Progenitor cell of endocrine pancreas (in vitro differentiated cells): ENCODE measurements at regions not wholly inside any gene's neighbourhood (a gene's known extent, or its start where the extent isn't known, plus 50 kb on each side); places are given as distances from the start of the nearest gene placed in this dataset.
"Not testable (repeated sequence)": the region's sequence is repeated elsewhere in the genome, so short reads cannot be mapped to it uniquely, and the experiment has no call there.

Experiments used
- DNase-seq: peaks from one replicate; pipeline ENCODE4 v3.0.0; 2021; ENCODE audit warnings: low spot score; ENCODE audit not compliant: unreplicated experiment
- H3K27ac Mint-ChIP-seq: 2 replicates; pipeline ENCODE4 v1.8.0; 2021; ENCODE audit warnings: mild to moderate bottlenecking, moderate library complexity, mixed read lengths
- H3K27me3 Mint-ChIP-seq: 2 replicates; pipeline ENCODE4 v1.8.0; 2021; ENCODE audit warnings: mixed read lengths
- H3K36me3 Mint-ChIP-seq: 2 replicates; pipeline ENCODE4 v1.8.0; 2022; ENCODE audit warnings: mixed read lengths; ENCODE audit not compliant: insufficient read depth
- H3K4me1 Mint-ChIP-seq: 2 replicates; pipeline ENCODE4 v1.8.0; 2021; ENCODE audit warnings: low read depth, mixed read lengths
- H3K4me3 Mint-ChIP-seq: 2 replicates; pipeline ENCODE4 v1.8.0; 2021; ENCODE audit warnings: low read depth, mild to moderate bottlenecking, moderate library complexity, mixed read lengths
- H3K9me3 Mint-ChIP-seq: 2 replicates; pipeline ENCODE4 v1.8.0; 2021; ENCODE audit warnings: low read depth, mixed read lengths
- TF ChIP-seq, protein P1 (sequence below): fragments of 200-600 bp; sonication (generic); IDR thresholded peaks from one replicate; pipeline ENCODE4 v1.5.0; 2021; ENCODE audit warnings: antibody characterized with exemption, mild to moderate bottlenecking; ENCODE audit not compliant: unreplicated experiment

DNA sequence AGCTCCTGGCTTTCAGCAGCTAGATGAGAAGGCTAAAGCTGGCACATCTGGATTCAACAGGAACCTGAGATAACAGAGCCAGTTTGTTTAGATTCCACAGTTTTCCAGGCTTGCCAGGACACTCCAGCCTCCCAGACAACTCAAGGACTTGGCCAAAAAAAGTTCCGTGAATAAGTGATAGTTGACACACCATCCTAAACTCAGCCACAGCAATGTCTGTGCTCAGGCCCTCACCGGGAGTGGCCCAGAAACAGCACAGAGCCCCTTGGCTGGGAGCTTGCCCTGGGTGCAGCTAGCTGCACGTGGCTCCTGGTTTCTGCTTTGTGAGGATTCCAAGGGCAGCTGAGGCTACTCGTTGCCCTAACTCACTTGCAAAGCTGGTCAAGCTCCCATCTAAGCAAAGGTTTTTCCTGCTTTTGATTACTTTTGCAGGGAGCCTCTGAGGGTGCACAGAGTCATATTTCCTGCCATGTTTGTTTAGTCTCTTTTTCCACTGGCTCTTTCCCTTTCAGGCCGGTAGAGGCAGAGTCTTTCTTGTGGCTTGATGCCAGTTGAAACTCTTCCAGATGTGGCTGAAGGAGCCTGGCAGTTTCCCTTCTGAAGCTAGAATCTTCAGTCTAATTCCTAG lies 118.3 kb upstream of the ECI2 start:
- Mint-ChIP-seq H3K27me3 (no peaks in the 10 kb centered on the region), H3K9me3 (no peaks in the 10 kb centered on the region), H3K4me1 (peaks cover 3% of the 10 kb centered on the region), H3K4me3 (no peak overlapping the region), H3K27ac (no peak overlapping the region), H3K36me3 (no peaks in the 10 kb centered on the region)
- no peak for DNase-seq
- TF ChIP-seq, protein P1, sequence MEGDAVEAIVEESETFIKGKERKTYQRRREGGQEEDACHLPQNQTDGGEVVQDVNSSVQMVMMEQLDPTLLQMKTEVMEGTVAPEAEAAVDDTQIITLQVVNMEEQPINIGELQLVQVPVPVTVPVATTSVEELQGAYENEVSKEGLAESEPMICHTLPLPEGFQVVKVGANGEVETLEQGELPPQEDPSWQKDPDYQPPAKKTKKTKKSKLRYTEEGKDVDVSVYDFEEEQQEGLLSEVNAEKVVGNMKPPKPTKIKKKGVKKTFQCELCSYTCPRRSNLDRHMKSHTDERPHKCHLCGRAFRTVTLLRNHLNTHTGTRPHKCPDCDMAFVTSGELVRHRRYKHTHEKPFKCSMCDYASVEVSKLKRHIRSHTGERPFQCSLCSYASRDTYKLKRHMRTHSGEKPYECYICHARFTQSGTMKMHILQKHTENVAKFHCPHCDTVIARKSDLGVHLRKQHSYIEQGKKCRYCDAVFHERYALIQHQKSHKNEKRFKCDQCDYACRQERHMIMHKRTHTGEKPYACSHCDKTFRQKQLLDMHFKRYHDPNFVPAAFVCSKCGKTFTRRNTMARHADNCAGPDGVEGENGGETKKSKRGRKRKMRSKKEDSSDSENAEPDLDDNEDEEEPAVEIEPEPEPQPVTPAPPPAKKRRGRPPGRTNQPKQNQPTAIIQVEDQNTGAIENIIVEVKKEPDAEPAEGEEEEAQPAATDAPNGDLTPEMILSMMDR, result peak; percentile 27

- H3K27me3 Mint-ChIP-seq, H3K36me3 Mint-ChIP-seq, H3K9me3 Mint-ChIP-seq, H3K4me3 Mint-ChIP-seq, DNase-seq, H3K4me1 Mint-ChIP-seq: not testable (repeated sequence)
- H3K27ac Mint-ChIP-seq, result peak overlapping the region; percentile 18
Measured at GRCh38 chr6:4252445-4252844, 117.1 kb upstream of the ECI2 start.

GRCh38 chr6:4250645-4251044 lies 115.3 kb upstream of the ECI2 start:
- no peaks in the 10 kb centered on the region for H3K27me3 Mint-ChIP-seq
- H3K9me3 Mint-ChIP-seq, result peaks cover 6% of the 10 kb centered on the region
- DNase-seq, result no peak
- no peak overlapping the region for H3K27ac Mint-ChIP-seq
- no peak overlapping the region for H3K4me3 Mint-ChIP-seq
- TF ChIP-seq, protein P1, result no peak
- peaks cover 3% of the 10 kb centered on the region for H3K4me1 Mint-ChIP-seq
- peaks cover 2% of the 10 kb centered on the region for H3K36me3 Mint-ChIP-seq

DNA sequence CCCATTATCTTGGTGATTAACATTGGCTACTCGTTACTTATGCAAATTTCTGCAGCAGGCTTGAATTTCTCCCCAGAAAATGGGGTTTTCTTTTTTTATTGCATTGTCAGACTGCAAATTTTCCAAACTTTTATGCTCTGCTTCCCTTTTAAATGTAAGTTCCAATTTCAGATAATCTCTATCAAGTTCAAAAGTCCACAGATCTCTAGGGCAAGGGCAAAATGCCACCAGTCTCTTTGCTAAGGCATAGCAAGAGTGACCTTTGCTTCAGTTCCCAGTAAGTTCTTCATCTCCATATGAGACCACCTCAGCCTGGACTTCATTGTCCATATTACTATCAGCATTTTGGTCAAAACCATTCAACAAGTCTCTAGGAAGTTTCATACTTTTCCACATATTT lies 108.5 kb upstream of the ECI2 start:
- H3K4me1 Mint-ChIP-seq, H3K27ac Mint-ChIP-seq, H3K36me3 Mint-ChIP-seq, H3K27me3 Mint-ChIP-seq, H3K4me3 Mint-ChIP-seq, DNase-seq: not testable (repeated sequence)
- H3K9me3 Mint-ChIP-seq, result peaks cover 30% of the 10 kb centered on the region

GRCh38 chr6:4243237-4243636 lies 107.9 kb upstream of the ECI2 start:
- Mint-ChIP-seq H3K27ac (no peak overlapping the region), H3K36me3 (peaks cover 9% of the 10 kb centered on the region), H3K4me3 (no peak overlapping the region), H3K27me3 (no peaks in the 10 kb centered on the region), H3K9me3 (peaks cover 30% of the 10 kb centered on the region), H3K4me1 (no peaks in the 10 kb centered on the region)
- TF ChIP-seq, protein P1, result no peak
- no peak for DNase-seq

GRCh38 chr6:4242601-4243000 lies 107.2 kb upstream of the ECI2 start:
- TF ChIP-seq, protein P1, result no peak
- Mint-ChIP-seq H3K27ac (no peak overlapping the region), H3K27me3 (peaks cover 4% of the 10 kb centered on the region), H3K4me3 (no peak overlapping the region), H3K36me3 (peaks cover 9% of the 10 kb centered on the region), H3K9me3 (peaks cover 30% of the 10 kb centered on the region), H3K4me1 (no peaks in the 10 kb centered on the region)
- no peak for DNase-seq
